Cardiac fibroblast (primary cell): ENCODE measurements at regions not wholly inside any gene's neighbourhood (a gene's known extent, or its start where the extent isn't known, plus 50 kb on each side); places are given as distances from the start of the nearest gene placed in this dataset.
A peak's percentile ranks its signal among the peaks of the same experiment; 100 is the strongest.

Source experiments
- DNase-seq, 2 donors: peaks; one replicate each; pipeline versions ENCODE4 v3.0.0 to v3.0.0-alpha.2; 2010; ENCODE audit warnings: low read depth in 2 of 2
- H3K4me3 ChIP-seq, 2 donors: replicated peaks in 1 of 2; 1 replicate in 1 of 2; 2 replicates in 1 of 2; pipeline ENCODE4 v1.5.1; 2011; ENCODE audit warnings: low read depth in 2 of 2, low read length in 2 of 2, mild to moderate bottlenecking in 2 of 2, moderate library complexity in 1 of 2
- CTCF ChIP-seq: IDR thresholded peaks from one replicate; pipeline ENCODE4 v1.5.1; 2011; ENCODE audit warnings: low read depth, mild to moderate bottlenecking, low read length, inconsistent platforms

GRCh38 chr19:37303591-37304171 lies 67.2 kb upstream of the ZNF527 start:
- DNase-seq, result no peak
- no peak overlapping the region for H3K4me3 ChIP-seq
- TF ChIP-seq CTCF, result no peak

- no peak overlapping the region for H3K4me3 ChIP-seq
- no peak for TF ChIP-seq CTCF
- DNase-seq, result peak in 1 of 2 donors; percentile 9
These were observed 66.6 kb upstream of the ZNF527 start for GRCh38 chr19:37304190-37304883.

- TF ChIP-seq CTCF, result no peak
- H3K4me3 ChIP-seq, result no peak overlapping the region
- DNase-seq, result no peak
These were observed 66.0 kb upstream of the ZNF527 start for GRCh38 chr19:37304884-37305255.

- no peak for DNase-seq
- no peak for TF ChIP-seq CTCF
- H3K4me3 ChIP-seq, result no peak overlapping the region
These were observed 64.4 kb upstream of the ZNF527 start for GRCh38 chr19:37306383-37306963.

- no peak overlapping the region for H3K4me3 ChIP-seq
- no peak for TF ChIP-seq CTCF
- no peak for DNase-seq
These were observed 60.9 kb upstream of the ZNF527 start for GRCh38 chr19:37309834-37310575.

- H3K4me3 ChIP-seq, result peak overlapping the region; percentile 28 to 39
- DNase-seq, result peak; percentile 55 to 56
These were observed 58.2 kb upstream of the ZNF527 start for GRCh38 chr19:37312531-37313334.
